ENCODE measurements at regions not wholly inside any gene's neighbourhood (a gene's known extent, or its start where the extent isn't known, plus 50 kb on each side); places are given as distances from the start of the nearest gene placed in this dataset.
"Not testable (repeated sequence)": the region's sequence is repeated elsewhere in the genome, so short reads cannot be mapped to it uniquely, and the experiment has no call there.

GRCh38 chr20:29086938-29087337 is 2170.5 kb upstream of the DEFB115 start:
- no peak for DNase-seq (ENCODE audit: low read depth)
- TF ChIP-seq, protein P1, sequence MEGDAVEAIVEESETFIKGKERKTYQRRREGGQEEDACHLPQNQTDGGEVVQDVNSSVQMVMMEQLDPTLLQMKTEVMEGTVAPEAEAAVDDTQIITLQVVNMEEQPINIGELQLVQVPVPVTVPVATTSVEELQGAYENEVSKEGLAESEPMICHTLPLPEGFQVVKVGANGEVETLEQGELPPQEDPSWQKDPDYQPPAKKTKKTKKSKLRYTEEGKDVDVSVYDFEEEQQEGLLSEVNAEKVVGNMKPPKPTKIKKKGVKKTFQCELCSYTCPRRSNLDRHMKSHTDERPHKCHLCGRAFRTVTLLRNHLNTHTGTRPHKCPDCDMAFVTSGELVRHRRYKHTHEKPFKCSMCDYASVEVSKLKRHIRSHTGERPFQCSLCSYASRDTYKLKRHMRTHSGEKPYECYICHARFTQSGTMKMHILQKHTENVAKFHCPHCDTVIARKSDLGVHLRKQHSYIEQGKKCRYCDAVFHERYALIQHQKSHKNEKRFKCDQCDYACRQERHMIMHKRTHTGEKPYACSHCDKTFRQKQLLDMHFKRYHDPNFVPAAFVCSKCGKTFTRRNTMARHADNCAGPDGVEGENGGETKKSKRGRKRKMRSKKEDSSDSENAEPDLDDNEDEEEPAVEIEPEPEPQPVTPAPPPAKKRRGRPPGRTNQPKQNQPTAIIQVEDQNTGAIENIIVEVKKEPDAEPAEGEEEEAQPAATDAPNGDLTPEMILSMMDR (IDR thresholded peaks at IDR 0.05; ENCODE audit: insufficient read depth, low read length) = no peak
- no peak overlapping the region for H3K4me3 ChIP-seq (ENCODE audit: low read depth, low read length)

DNA sequence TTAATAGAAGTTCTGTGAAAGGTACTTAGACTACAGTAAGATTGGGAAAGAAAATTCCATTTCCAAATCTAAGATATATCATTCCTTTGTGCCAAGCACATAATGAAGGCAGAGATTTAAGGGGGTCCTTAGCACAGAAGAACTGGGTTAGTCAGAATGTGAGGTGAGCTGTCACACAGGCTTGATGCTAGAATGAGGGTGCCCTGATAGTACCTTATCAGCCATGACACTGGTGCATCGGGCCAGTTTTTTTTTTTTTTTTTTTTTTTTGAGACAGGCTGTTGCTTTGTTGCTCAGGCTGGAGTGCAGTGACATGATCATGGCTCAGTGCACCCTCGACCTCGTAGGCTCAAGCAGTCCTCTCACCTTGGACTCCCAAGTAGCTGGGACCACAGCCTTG is 2169.6 kb upstream of the DEFB115 start:
- DNase-seq (ENCODE audit: low read depth); H3K4me3 ChIP-seq (ENCODE audit: low read depth, low read length): not testable (repeated sequence)

GRCh38 chr20:29088472-29088871 is 2169.0 kb upstream of the DEFB115 start:
- DNase-seq (ENCODE audit: low read depth); H3K4me3 ChIP-seq (ENCODE audit: low read depth, low read length): not testable (repeated sequence)

DNA sequence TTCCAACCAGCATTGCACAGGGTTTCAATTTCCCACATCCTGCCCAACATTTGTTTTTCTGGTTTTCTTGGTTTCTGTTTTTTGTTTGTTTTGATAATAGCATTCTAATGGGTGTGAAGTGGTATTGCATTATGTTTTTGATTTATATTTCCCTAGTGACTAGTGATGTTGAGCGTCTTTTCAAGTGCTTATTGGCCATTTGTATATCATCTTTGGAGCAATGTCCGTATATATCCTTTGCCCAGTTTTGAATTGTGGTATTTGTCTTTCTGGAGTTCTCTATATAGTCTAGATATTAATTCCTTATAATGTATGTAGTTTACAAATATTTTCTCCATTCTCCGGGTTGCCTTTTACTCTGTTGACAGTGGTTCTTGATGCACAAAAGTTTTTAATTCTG is 2168.1 kb upstream of the DEFB115 start:
- H3K4me3 ChIP-seq (ENCODE audit: low read depth, low read length); DNase-seq (ENCODE audit: low read depth): not testable (repeated sequence)

GRCh38 chr20:29093958-29094357 is 2163.5 kb upstream of the DEFB115 start:
- not testable (repeated sequence) for H3K4me3 ChIP-seq (ENCODE audit: low read depth, low read length); DNase-seq (ENCODE audit: low read depth)

DNA sequence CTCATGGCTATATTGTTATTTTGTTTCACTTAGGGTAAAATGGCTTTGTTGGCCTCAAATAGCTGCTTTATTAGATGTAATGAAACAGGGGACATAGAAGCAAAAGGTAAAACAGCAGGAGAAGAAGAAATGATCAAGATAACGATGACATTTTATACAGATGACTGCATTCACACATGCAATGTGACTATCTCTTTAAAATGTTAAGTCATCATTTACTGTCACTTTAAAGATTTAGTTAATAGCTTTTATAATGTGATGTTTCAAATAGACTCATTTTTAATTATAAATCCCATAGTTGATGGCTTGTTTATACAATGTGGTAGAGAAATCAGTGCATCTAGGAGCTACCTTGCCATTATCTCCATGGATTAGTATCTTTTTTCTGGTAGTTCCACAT is 2160.8 kb upstream of the DEFB115 start:
- not testable (repeated sequence) for H3K4me3 ChIP-seq (ENCODE audit: low read depth, low read length); DNase-seq (ENCODE audit: low read depth)

- not testable (repeated sequence) for H3K4me3 ChIP-seq (ENCODE audit: low read depth, low read length); DNase-seq (ENCODE audit: low read depth)
These were observed 2149.6 kb upstream of the DEFB115 start for GRCh38 chr20:29107884-29108283.

DNA sequence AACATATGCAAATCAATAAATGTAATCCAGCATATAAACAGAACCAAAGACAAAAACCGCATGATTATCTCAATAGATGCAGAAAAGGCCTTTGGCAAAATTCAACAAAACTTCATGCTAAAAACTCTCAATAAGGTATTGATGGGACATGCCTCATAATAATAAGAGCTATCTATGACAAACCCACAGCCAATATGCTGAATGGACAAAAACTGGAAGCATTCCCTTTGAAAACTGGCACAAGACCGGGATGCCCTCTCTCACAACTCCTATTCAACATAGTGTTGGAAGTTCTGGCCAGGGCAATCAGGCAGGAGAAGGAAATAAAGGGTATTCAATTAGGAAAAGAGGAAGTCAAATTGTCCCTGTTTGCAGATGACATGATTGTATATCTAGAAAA is 2148.1 kb upstream of the DEFB115 start:
- not testable (repeated sequence) for DNase-seq (ENCODE audit: low read depth); H3K4me3 ChIP-seq (ENCODE audit: low read depth, low read length)

DNA sequence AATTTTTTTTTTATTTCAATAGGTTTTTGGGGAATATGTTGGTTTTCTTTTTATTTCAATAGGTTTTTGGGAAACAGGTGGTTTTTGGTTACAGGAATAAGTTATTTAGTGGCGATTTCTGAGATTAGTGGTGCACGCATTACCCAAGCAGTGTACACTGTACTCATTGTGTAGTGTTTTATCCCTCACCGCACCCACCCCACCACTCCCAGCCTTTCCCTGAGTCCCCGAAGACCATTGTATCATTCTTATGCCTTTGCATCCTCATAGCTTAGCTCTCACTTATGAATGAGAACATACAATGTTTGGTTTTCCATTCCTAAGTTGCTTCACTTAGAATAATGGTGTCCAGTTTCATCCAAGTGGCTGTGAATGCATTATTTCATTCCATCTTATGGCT is 2142.4 kb upstream of the DEFB115 start:
- DNase-seq (ENCODE audit: low read depth); H3K4me3 ChIP-seq (ENCODE audit: low read depth, low read length): not testable (repeated sequence)

DNA sequence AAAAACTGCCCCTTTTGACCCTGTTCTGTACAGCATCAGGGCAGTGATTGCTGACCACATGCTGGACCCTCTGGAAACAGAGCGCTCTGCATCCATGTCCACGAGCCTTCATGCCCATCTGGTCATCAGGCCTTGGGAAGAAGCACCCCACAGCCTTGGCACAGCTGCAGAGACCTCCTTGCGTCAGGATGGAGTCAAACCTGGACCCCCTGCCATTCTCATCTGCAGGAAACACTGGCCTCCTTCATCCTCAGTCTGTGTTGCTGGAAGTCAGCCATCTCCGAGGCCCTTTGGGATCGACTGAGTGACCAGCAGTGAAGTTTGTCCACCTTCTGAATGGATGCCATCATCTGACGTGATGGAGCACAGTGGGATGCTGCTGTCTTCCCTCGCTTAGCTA is 2138.3 kb upstream of the DEFB115 start:
- H3K4me3 ChIP-seq (ENCODE audit: low read depth, low read length) = no peak overlapping the region
- TF ChIP-seq, protein P1 (IDR thresholded peaks at IDR 0.05; ENCODE audit: insufficient read depth, low read length) = no peak
- DNase-seq (ENCODE audit: low read depth) = no peak

- not testable (repeated sequence) for H3K4me3 ChIP-seq (ENCODE audit: low read depth, low read length); DNase-seq (ENCODE audit: low read depth)
These were observed 2137.8 kb upstream of the DEFB115 start for GRCh38 chr20:29119684-29120083.

DNA sequence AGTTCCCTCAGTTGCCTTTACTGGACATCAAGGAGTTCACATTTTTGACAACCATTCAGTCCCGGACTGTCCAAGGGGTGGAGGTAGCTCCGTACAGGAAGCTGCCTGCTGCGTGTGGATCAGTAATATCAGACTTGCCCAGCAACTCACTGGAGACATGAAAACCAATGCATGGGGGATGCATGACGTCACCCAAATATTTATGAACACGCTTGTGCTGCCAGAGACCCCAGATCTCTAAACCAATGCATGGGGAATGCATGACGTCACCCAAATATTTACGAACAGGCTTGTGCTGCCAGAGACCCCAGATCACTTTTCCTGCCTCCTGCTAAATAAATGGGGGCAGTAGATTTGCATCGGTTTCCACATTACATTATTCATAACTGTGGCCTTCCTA is 2137.4 kb upstream of the DEFB115 start:
- not testable (repeated sequence) for DNase-seq (ENCODE audit: low read depth); H3K4me3 ChIP-seq (ENCODE audit: low read depth, low read length)

DNA sequence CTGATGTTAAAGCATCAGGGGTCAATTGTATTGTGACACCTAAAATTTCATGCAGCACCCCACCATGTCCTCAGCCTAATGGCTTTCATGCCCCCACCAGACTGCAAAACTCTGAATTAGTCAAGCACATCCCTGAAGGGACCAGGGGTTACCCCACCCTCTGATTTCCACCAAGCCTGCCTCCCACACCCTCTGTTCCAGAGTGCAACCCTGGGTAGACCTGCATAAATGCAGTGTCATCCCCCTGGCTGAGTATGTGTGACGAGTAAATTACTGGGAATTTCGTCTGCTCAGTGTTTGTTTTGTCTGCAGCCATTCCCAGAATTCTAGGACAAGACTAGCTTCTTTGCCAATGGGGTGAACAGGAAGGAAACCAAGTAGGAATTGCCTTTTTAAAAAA is 2136.9 kb upstream of the DEFB115 start:
- DNase-seq (ENCODE audit: low read depth) = not testable (repeated sequence)

DNA sequence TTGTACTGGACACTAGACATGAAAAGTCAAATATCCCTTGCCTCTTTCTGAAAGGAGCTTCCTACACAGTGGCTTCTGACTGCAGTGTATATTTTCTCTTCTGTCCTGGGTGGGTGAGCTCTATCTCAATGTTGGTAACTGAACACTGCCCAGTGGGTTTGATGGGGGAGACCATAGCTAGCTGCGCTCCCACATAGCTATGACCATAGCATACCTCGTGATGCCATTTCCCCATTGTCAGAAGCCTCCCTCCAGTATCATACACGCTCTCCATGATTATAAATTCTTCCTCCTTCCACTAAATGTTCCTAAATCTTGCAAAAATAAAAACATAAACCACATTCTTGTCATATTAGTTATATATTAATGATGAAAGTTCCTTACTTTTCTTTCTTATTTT is 2134.7 kb upstream of the DEFB115 start:
- H3K4me3 ChIP-seq (ENCODE audit: low read depth, low read length); DNase-seq (ENCODE audit: low read depth): not testable (repeated sequence)

More for the DNA sequence above, 2136.9 kb upstream of the DEFB115 start:
- H3K4me3 ChIP-seq (ENCODE audit: low read depth, low read length) = not testable (repeated sequence)

All from fibroblast of the aortic adventitia (primary cell).